Esophagus (tissue), 2 donors: ENCODE measurements at regions not wholly inside any gene's neighbourhood (a gene's known extent, or its start where the extent isn't known, plus 50 kb on each side); places are given as distances from the start of the nearest gene placed in this dataset.

Source experiments
- H3K27ac ChIP-seq, 2 donors: one replicate each; pipeline ENCODE4 v1.5.1; 2013; ENCODE audit warnings: low read depth in 2 of 2, mild to moderate bottlenecking in 2 of 2, inconsistent platforms in 1 of 2, low read length in 1 of 2, moderate library complexity in 1 of 2
- H3K27me3 ChIP-seq, 2 donors: one replicate each; pipeline ENCODE4 v1.6.1; 2013; ENCODE audit warnings: low read length in 2 of 2, control low read depth in 1 of 2, mild to moderate bottlenecking in 1 of 2; ENCODE audit not compliant: insufficient read depth in 2 of 2, control insufficient read depth in 1 of 2
- H3K36me3 ChIP-seq, 2 donors: one replicate each; pipeline ENCODE4 v1.6.1; 2013; ENCODE audit warnings: low read length in 1 of 2; ENCODE audit not compliant: control insufficient read depth in 2 of 2, insufficient read depth in 2 of 2
- H3K4me1 ChIP-seq, 2 donors: one replicate each; pipeline ENCODE4 v1.6.1; 2013; ENCODE audit warnings: low read length in 1 of 2; ENCODE audit not compliant: control insufficient read depth in 2 of 2, insufficient read depth in 2 of 2
- H3K4me3 ChIP-seq, 2 donors: one replicate each; pipeline ENCODE4 v1.5.1; 2013; ENCODE audit warnings: low read length in 2 of 2, mild to moderate bottlenecking in 2 of 2, low read depth in 1 of 2, moderate library complexity in 1 of 2
- H3K9me3 ChIP-seq, 2 donors: one replicate each; pipeline ENCODE4 v1.6.1; 2013; ENCODE audit warnings: mild to moderate bottlenecking in 2 of 2, low read depth in 1 of 2, low read length in 1 of 2, moderate library complexity in 1 of 2; ENCODE audit not compliant: control insufficient read depth in 2 of 2, insufficient read depth in 1 of 2
- WGBS, 2 donors: extraction: QIAGEN DNeasy Blood & Tissue Kit; methylation state at CpG; one replicate each; pipeline ENCODE4 v1.1.7; 2013; 5-methylcytosine and 5-hydroxymethylcytosine counted together
- donor health status: healthy with polysubstance abuse.
- donor health status: Bipolar disorder and iron deficiency.

- H3K27me3 ChIP-seq, result no peaks in the 10 kb centered on the region
- H3K9me3 ChIP-seq, result no peaks in the 10 kb centered on the region
- 81 to 86% methylated on average over 9 of the region's 9 CpGs for WGBS, 2 donors
- no peak overlapping the region for H3K4me3 ChIP-seq
- no peaks in the 10 kb centered on the region for H3K36me3 ChIP-seq
- no peaks in the 10 kb centered on the region for H3K4me1 ChIP-seq
- H3K27ac ChIP-seq, result no peak overlapping the region
These were observed 296.2 kb downstream of the TCERG1L start for GRCh38 chr10:131015271-131015670.

DNA sequence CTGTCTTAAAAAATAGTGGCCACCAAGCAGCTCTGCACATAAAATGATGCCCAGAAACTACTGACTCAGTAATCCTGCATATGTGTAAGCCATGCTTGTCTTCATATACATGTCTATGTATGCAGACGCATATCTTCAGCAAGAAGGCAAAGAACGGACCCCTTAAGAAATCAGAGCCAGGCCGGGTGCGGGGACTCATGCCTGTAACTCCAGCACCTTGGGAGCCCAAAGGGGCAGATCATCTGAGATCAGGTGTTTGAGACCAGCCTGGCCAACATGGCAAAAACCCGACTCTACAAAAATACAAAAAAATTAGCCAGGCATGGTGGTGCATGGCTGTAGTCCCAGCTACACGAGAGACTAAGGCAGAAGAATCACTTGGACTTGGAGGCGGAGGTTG is 295.0 kb downstream of the TCERG1L start:
- 89 to 92% methylated on average over 7 of the region's 7 CpGs for WGBS, 2 donors
- no peaks in the 10 kb centered on the region for H3K9me3 ChIP-seq
- no peaks in the 10 kb centered on the region for H3K27me3 ChIP-seq
- no peak overlapping the region for H3K4me3 ChIP-seq
- no peaks in the 10 kb centered on the region for H3K36me3 ChIP-seq
- H3K27ac ChIP-seq, result no peak overlapping the region
- H3K4me1 ChIP-seq, result no peaks in the 10 kb centered on the region

DNA sequence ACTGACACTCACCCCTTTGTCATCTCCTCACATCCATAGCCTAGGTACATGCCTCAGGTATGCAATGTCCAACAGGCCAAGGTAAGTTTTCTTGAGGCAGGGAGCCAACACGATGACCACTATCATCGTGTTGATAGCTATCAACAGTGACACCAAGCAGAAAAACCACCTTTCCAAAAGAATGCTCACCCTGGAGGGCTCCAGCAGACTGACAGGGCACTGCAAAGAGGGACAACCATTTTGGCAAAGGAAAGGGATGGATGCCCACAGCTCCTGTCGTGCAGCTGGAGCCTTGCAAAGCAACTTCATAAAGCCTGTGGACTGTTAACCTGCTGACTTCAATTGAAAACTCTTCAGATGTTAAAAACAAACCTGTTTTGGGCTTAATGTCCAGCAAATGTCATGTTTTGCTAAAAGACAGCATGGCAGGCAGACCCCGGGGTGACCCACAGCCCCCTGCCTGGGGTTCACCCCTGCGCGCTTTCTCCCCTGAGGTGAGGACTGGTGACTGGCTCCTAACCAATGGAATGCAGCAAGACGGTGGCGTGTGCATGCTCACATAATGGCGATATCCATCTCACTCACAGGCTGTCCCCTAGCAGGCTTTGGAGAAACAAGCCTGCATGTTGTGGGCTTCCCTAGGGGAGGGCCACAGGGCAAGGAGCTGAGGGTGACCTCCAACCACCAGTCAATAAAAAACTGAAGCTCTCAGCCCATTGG is 293.8 kb downstream of the TCERG1L start:
- no peaks in the 10 kb centered on the region for H3K4me1 ChIP-seq
- no peak overlapping the region for H3K27ac ChIP-seq
- WGBS, 2 donors, result 88 to 89% methylated on average over 9 of the region's 9 CpGs
- H3K36me3 ChIP-seq, result no peaks in the 10 kb centered on the region
- peaks cover 0 to 4% of the 10 kb centered on the region in 2 donors for H3K9me3 ChIP-seq
- H3K4me3 ChIP-seq, result no peak overlapping the region
- no peaks in the 10 kb centered on the region for H3K27me3 ChIP-seq

DNA sequence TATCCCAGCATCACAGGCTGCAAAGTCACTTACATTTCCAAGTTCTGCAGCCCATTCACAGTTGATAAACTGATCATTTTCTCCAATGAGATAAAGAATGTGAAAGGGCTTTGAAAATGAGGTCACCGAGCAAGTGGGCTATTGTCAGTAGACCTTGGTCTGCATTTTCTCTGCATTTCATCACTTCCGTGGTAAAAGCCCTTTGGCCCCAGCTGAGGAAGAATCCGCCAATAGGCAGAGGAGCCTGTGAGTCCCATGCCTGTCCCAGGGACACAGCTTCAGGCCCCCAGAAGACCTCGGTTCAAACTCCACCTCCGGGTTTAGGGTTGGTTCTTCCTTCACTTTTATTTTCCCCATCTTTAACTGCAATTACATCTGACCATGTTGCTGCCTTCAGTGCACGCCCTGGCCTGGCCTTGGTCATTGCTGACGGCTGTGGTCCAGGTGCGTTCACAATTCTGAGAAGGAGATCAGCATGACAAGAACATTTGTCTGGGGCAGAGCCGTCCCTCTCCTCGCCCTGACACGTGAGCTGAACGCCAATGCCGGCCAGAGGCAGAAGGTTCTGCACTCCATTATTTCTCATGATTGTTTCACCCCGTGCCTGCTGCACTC is 292.5 kb downstream of the TCERG1L start:
- Histone ChIP-seq H3K9me3 (peaks cover 0 to 4% of the 10 kb centered on the region in 2 donors), H3K4me1 (no peaks in the 10 kb centered on the region), H3K27me3 (no peaks in the 10 kb centered on the region), H3K36me3 (no peaks in the 10 kb centered on the region), H3K27ac (no peak overlapping the region), H3K4me3 (no peak overlapping the region)
- WGBS, 2 donors, result 64 to 72% methylated on average over 14 of the region's 14 CpGs

DNA sequence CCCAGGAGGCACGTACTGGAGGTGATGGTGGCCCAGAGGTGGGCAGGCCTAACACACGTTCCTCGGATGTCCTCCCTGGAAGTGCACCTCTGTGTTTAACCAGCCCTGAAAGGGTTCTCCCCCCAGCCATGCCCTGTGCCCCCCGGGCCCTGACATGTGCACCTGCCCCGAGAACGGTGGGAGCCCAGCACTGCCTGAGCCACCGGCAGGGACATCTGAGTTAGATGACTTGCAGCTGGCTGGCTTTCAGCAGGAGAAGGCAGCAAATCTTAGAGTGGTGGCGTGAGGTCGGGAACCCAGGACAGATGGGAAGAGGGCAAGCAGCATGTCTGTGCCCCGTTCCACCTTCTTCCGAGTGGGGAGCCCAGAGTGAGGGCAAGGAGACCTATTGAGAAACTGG is 291.8 kb downstream of the TCERG1L start:
- H3K27ac ChIP-seq, result no peak overlapping the region
- no peaks in the 10 kb centered on the region for H3K27me3 ChIP-seq
- H3K4me3 ChIP-seq, result no peak overlapping the region
- H3K4me1 ChIP-seq, result no peaks in the 10 kb centered on the region
- WGBS, 2 donors, result 70 to 79% methylated on average over 11 of the region's 11 CpGs
- no peaks in the 10 kb centered on the region for H3K36me3 ChIP-seq
- H3K9me3 ChIP-seq, result peaks cover 0 to 4% of the 10 kb centered on the region in 2 donors

DNA sequence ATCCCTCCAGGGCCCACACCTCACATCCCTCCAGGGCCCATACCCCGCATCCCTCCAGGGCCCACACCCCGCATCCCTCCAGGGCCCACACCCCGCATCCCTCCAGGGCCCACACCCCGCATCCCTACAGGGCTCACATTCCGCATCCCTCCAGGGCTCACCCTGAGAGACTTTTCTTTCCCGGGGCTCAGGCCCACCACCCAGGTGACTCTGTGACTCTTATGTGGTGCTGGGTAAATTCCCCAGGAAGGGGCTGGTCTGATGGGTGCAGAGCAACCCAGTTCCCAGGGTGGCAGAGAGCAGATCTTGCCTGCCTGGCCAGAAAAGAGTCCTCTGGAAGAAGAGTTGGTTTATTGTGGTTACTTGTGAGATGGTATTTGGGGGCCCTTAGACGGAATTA is 290.7 kb downstream of the TCERG1L start:
- Histone ChIP-seq H3K4me3 (no peak overlapping the region), H3K4me1 (no peaks in the 10 kb centered on the region), H3K27me3 (no peaks in the 10 kb centered on the region), H3K36me3 (no peaks in the 10 kb centered on the region), H3K27ac (no peak overlapping the region), H3K9me3 (peaks cover 0 to 4% of the 10 kb centered on the region in 2 donors)
- WGBS, 2 donors, result 88 to 93% methylated on average over 7 of the region's 7 CpGs

- WGBS, 2 donors, result 82 to 85% methylated on average over 16 of the region's 16 CpGs
- Histone ChIP-seq H3K4me3 (no peak overlapping the region), H3K27ac (no peak overlapping the region), H3K4me1 (no peaks in the 10 kb centered on the region), H3K27me3 (no peaks in the 10 kb centered on the region), H3K36me3 (no peaks in the 10 kb centered on the region), H3K9me3 (peaks cover 0 to 4% of the 10 kb centered on the region in 2 donors)
These were observed 290.1 kb downstream of the TCERG1L start for GRCh38 chr10:131021246-131021895.

DNA sequence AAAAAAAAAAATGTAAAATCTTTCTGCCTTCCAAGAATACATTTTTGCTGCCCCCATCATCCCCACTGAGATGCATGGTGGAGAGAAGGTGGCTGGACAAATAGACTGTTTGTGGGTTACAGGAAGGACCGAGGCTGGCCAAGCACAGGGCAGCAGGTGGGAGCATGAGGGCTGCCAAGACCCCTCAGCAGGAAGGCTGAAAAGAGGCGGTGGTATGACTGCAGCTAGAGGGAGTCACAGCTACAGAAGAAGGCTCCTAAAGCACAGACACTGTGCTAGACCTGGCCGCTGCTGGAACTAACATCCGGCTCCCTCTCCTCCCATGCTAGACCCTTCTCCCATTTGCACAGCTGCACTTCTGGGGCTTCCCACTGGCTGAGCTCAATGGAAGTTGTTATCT is 289.6 kb downstream of the TCERG1L start:
- H3K4me1 ChIP-seq, result no peaks in the 10 kb centered on the region
- WGBS, 2 donors, result 73 to 76% methylated on average over 4 of the region's 4 CpGs

DNA sequence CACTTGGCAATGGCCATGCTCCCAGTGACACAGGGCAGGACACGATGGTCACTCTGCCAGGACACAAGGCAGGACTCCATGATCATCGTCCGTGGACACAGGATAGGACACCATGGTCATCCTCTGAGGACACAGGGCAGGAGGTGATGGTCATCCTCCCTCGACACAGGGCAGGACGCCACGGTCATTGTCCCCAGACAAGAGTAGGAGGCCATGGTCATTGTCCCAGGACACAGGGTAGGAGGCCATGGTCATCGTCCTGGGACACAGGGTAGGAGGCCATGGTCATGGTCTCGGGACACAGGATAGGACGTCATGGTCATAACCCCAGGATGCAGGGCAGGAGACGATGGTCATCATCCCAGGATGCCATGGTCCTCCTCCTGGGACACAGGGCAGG is 289.2 kb downstream of the TCERG1L start:
- H3K4me3 ChIP-seq, result no peak overlapping the region
- peaks cover 0 to 4% of the 10 kb centered on the region in 2 donors for H3K9me3 ChIP-seq
- H3K27me3 ChIP-seq, result no peaks in the 10 kb centered on the region
- no peak overlapping the region for H3K27ac ChIP-seq
- WGBS, 2 donors, result 86 to 89% methylated on average over 10 of the region's 10 CpGs
- no peaks in the 10 kb centered on the region for H3K4me1 ChIP-seq
- no peaks in the 10 kb centered on the region for H3K36me3 ChIP-seq

More for the DNA sequence above, 289.6 kb downstream of the TCERG1L start:
- Histone ChIP-seq H3K4me3 (no peak overlapping the region), H3K27me3 (no peaks in the 10 kb centered on the region), H3K36me3 (no peaks in the 10 kb centered on the region), H3K27ac (no peak overlapping the region), H3K9me3 (peaks cover 0 to 4% of the 10 kb centered on the region in 2 donors)
